Trophoblast cell (in vitro differentiated cells and primary cell): ENCODE measurements at regions not wholly inside any gene's neighbourhood (a gene's known extent, or its start where the extent isn't known, plus 50 kb on each side); places are given as distances from the start of the nearest gene placed in this dataset.
"Not testable (repeated sequence)": the region's sequence is repeated elsewhere in the genome, so short reads cannot be mapped to it uniquely, and the experiment has no call there.

ENCODE experiments used
- DNase-seq, 2 donors: peaks; one replicate each; pipeline ENCODE4 v3.0.0-alpha.2; 2016
- H2AFZ ChIP-seq: 2 replicates; pipeline ENCODE4 v1.6.1; 2013; ENCODE audit warnings: low read length, moderate library complexity, mild to moderate bottlenecking; ENCODE audit not compliant: insufficient read depth, poor library complexity
- H2AK5ac ChIP-seq: 2 replicates; pipeline ENCODE4 v1.6.1; 2013; ENCODE audit warnings: mild to moderate bottlenecking, low read length
- H2BK120ac ChIP-seq: 2 replicates; pipeline ENCODE4 v1.6.1; 2013; ENCODE audit warnings: low read length, mild to moderate bottlenecking, moderate library complexity; ENCODE audit not compliant: insufficient read depth, poor library complexity
- H2BK12ac ChIP-seq: 2 replicates; pipeline ENCODE4 v1.6.1; 2013; ENCODE audit warnings: mild to moderate bottlenecking, low read length, moderate library complexity
- H2BK5ac ChIP-seq: 2 replicates; pipeline ENCODE4 v1.6.1; 2013; ENCODE audit warnings: low read length, low read depth, moderate library complexity, mild to moderate bottlenecking; ENCODE audit not compliant: poor library complexity
- H3K14ac ChIP-seq: 2 replicates; pipeline ENCODE4 v1.6.1; 2013; ENCODE audit warnings: mild to moderate bottlenecking, low read length
- H3K18ac ChIP-seq: 2 replicates; pipeline ENCODE4 v1.6.1; 2013; ENCODE audit warnings: mild to moderate bottlenecking, low read length
- H3K23ac ChIP-seq: 2 replicates; pipeline ENCODE4 v1.6.1; 2013; ENCODE audit warnings: low read length
- H3K27ac ChIP-seq: 2 replicates; pipeline ENCODE4 v1.5.1; 2013; ENCODE audit warnings: low read depth, mild to moderate bottlenecking, inconsistent platforms, low read length, moderate library complexity
- H3K27me3 ChIP-seq: 2 replicates; pipeline ENCODE4 v1.6.1; 2013; ENCODE audit warnings: inconsistent platforms, mild to moderate bottlenecking, low read length, moderate library complexity; ENCODE audit not compliant: insufficient read depth
- H3K36me3 ChIP-seq, 2 experiments: 1 replicate in 1 of 2; 2 replicates in 1 of 2; pipeline ENCODE4 v1.6.1; 2013; ENCODE audit warnings: low read length in 2 of 2, mild to moderate bottlenecking in 2 of 2, moderate library complexity in 1 of 2; ENCODE audit not compliant: insufficient read depth in 2 of 2, control insufficient read depth in 1 of 2
- H3K4ac ChIP-seq: 2 replicates; pipeline ENCODE4 v1.6.1; 2013; ENCODE audit warnings: low read depth, mild to moderate bottlenecking, low read length, moderate library complexity
- H3K4me1 ChIP-seq, 2 experiments: 1 replicate in 1 of 2; 2 replicates in 1 of 2; pipeline ENCODE4 v1.6.1; 2013; ENCODE audit warnings: low read length in 2 of 2, mild to moderate bottlenecking in 2 of 2, moderate library complexity in 1 of 2; ENCODE audit not compliant: insufficient read depth in 2 of 2, control insufficient read depth in 1 of 2
- H3K4me2 ChIP-seq: 2 replicates; pipeline ENCODE4 v1.6.1; 2013; ENCODE audit warnings: inconsistent platforms, mild to moderate bottlenecking, low read length, moderate library complexity
- H3K4me3 ChIP-seq: 2 replicates; pipeline ENCODE4 v1.5.1; 2013; ENCODE audit warnings: mild to moderate bottlenecking, low read depth, low read length, inconsistent platforms
- H3K79me1 ChIP-seq: one replicate; pipeline ENCODE4 v1.6.1; 2013; ENCODE audit warnings: low read length
- H3K79me2 ChIP-seq: 2 replicates; pipeline ENCODE4 v1.6.1; 2013; ENCODE audit warnings: low read length, mild to moderate bottlenecking; ENCODE audit not compliant: control insufficient read depth, insufficient read depth, poor library complexity
- H3K9ac ChIP-seq: 2 replicates; pipeline ENCODE4 v1.6.1; 2013; ENCODE audit warnings: mild to moderate bottlenecking, low read length
- H3K9me3 ChIP-seq: 2 replicates; pipeline ENCODE4 v1.6.1; 2013; ENCODE audit warnings: low read depth, mild to moderate bottlenecking, control low read depth, inconsistent platforms, low read length; ENCODE audit not compliant: insufficient read depth
- H4K12ac ChIP-seq: 2 replicates; pipeline ENCODE4 v1.6.1; 2013; ENCODE audit warnings: low read depth, mild to moderate bottlenecking, low read length, moderate library complexity
- H4K8ac ChIP-seq: 2 replicates; pipeline ENCODE4 v1.6.1; 2013; ENCODE audit warnings: low read depth, mild to moderate bottlenecking, low read length, moderate library complexity
- H4K91ac ChIP-seq: one replicate; pipeline ENCODE4 v1.6.1; 2013; ENCODE audit warnings: low read depth, mild to moderate bottlenecking, low read length, moderate library complexity
- WGBS: extraction: QIAGEN DNeasy Blood & Tissue Kit; methylation state at CpG from one replicate; pipeline ENCODE4 v1.1.7; 2013; ENCODE audit warnings: missing lambda C conversion rate; ENCODE audit not compliant: insufficient read length, insufficient coverage; ENCODE audit errors: extremely low coverage; 5-methylcytosine and 5-hydroxymethylcytosine counted together

DNA sequence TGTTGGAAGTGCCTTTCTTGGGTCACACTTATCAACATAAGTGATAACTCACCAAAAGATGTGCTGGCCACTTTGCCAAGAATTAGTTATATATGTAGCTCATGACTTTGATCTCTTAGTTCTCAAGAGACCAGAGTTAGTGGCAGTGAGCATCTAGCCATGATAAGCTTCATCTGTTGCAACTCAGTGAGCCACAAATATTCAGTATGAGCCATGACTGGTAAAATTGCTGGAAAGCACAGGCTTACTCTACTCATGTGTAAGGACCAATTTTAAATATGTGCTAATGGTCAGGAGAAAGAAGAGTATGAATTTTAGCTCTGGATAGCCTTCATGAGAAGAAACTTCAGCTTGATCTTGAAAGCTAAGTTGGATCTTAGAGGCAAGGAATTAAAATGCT is 59.4 kb upstream of the TLL1 start:
- no peak overlapping the region for H2BK120ac ChIP-seq
- H2AK5ac ChIP-seq, result no peak overlapping the region
- no peak overlapping the region for H3K23ac ChIP-seq
- DNase-seq, result no peak
- H4K8ac ChIP-seq, result no peak overlapping the region
- H3K27ac ChIP-seq, result no peak overlapping the region
- no peaks in the 10 kb centered on the region for H3K79me2 ChIP-seq
- no peaks in the 10 kb centered on the region for H3K27me3 ChIP-seq
- H4K91ac ChIP-seq, result no peak overlapping the region
- no peak overlapping the region for H3K18ac ChIP-seq
- H3K9me3 ChIP-seq, result no peaks in the 10 kb centered on the region
- H4K12ac ChIP-seq, result no peak overlapping the region
- no peaks in the 10 kb centered on the region for H3K4me1 ChIP-seq
- no peak overlapping the region for H3K9ac ChIP-seq
- H3K79me1 ChIP-seq, result no peaks in the 10 kb centered on the region
- no peak overlapping the region for H2BK12ac ChIP-seq
- no peak overlapping the region for H2BK5ac ChIP-seq
- no peak overlapping the region for H3K14ac ChIP-seq
- H3K36me3 ChIP-seq, result no peaks in the 10 kb centered on the region
- no peak overlapping the region for H2AFZ ChIP-seq
- H3K4me3 ChIP-seq, result no peak overlapping the region
- H3K4ac ChIP-seq, result no peak overlapping the region
- H3K4me2 ChIP-seq, result no peak overlapping the region

DNA sequence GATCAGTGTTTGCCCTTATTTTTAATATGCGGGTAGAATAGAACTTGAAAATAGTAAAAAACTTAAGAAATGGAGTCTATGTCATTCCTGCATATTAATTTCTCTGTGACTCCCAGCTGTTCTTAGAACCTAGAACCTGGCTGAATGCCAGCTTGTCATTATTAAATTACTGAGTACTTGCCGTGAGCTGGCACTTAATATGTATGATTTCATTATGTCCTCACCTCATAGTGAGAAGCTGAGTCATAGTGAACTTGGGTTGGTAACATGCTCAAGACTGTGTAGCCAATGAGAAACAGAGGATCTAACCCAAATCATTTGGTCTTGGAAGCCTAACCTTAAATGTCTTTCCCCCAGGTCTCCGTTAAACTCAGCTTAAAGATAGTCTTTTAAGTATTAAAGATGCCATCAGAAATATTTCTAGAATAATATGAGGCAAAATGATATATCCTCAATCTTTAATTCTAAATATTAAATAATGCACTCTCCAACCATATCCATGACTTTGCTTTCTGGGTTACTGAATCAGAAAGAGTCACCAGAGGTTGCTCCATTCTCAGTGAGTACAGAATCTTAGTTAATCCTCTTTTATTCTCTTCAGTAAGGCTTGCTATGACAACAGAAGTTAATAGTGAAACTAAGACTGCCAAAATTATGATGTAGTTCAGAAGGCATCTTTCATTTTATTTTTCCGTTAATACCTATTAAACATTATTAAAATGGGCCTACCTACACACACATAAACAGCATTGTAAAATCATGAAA is 58.6 kb upstream of the TLL1 start:
- no CpG with 5 or more reads among the region's 4 CpGs for WGBS

DNA sequence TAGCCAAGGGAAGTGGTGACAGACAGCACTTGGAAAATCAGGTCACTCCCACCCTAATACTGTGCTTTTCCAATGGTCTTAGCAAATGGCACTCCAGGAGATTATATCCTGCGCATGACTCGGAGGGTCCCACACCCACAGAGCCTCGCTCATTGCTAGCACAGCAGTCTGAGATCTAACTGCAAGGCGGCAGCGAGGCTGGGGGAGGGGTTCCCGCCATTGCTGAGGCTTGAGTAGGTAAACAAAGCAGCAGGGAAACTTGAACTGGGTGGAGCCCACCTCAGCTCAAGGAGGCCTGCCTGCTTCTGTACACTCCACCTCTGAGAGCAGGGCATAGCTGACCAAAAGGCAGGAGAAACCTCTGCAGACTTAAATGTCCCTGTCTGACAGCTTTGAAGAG is 53.9 kb upstream of the TLL1 start:
- not testable (repeated sequence) for H3K9ac ChIP-seq, H2BK12ac ChIP-seq, H3K4me1 ChIP-seq, H3K4me2 ChIP-seq, DNase-seq, H3K18ac ChIP-seq, H3K23ac ChIP-seq, H3K4me3 ChIP-seq, H3K27ac ChIP-seq, H4K8ac ChIP-seq, H3K4ac ChIP-seq, H2AK5ac ChIP-seq, H3K79me2 ChIP-seq, H3K27me3 ChIP-seq, H2AFZ ChIP-seq, H3K36me3 ChIP-seq, H2BK5ac ChIP-seq, H4K12ac ChIP-seq, H3K79me1 ChIP-seq, H3K9me3 ChIP-seq, H4K91ac ChIP-seq, H2BK120ac ChIP-seq, H3K14ac ChIP-seq
- no CpG with 5 or more reads among the region's 6 CpGs for WGBS

More for the DNA sequence above, 58.6 kb upstream of the TLL1 start:
- no peak overlapping the region for H3K23ac ChIP-seq
- H3K4me1 ChIP-seq, result no peaks in the 10 kb centered on the region
- H3K9ac ChIP-seq, result no peak overlapping the region
- no peaks in the 10 kb centered on the region for H3K9me3 ChIP-seq
- no peak overlapping the region for H2BK120ac ChIP-seq
- no peak overlapping the region for H3K4me2 ChIP-seq
- H3K4ac ChIP-seq, result no peak overlapping the region
- H4K8ac ChIP-seq, result no peak overlapping the region
- no peak overlapping the region for H2AK5ac ChIP-seq
- no peak overlapping the region for H3K18ac ChIP-seq
- H3K36me3 ChIP-seq, result no peaks in the 10 kb centered on the region
- no peak overlapping the region for H2BK5ac ChIP-seq
- no peak overlapping the region for H4K12ac ChIP-seq
- H2BK12ac ChIP-seq, result no peak overlapping the region
- no peaks in the 10 kb centered on the region for H3K79me1 ChIP-seq
- H3K14ac ChIP-seq, result no peak overlapping the region
- no peaks in the 10 kb centered on the region for H3K79me2 ChIP-seq
- no peak for DNase-seq
- H3K27me3 ChIP-seq, result no peaks in the 10 kb centered on the region
- no peak overlapping the region for H3K4me3 ChIP-seq
- H4K91ac ChIP-seq, result no peak overlapping the region
- no peak overlapping the region for H3K27ac ChIP-seq
- no peak overlapping the region for H2AFZ ChIP-seq
